Hepatocyte (in vitro differentiated cells): ENCODE measurements at regions not wholly inside any gene's neighbourhood (a gene's known extent, or its start where the extent isn't known, plus 50 kb on each side); places are given as distances from the start of the nearest gene placed in this dataset.

ENCODE experiments used
- DNase-seq: peaks from one replicate; pipeline ENCODE4 v3.0.0-alpha.2; 2016; ENCODE audit warnings: low spot score
- H2AFZ ChIP-seq: fragments of 200-600 bp; sonication (generic); 2 replicates; pipeline ENCODE4 v1.6.0; 2016; ENCODE audit warnings: antibody characterized with exemption, mild to moderate bottlenecking
- H3K27ac ChIP-seq: fragments of 200-600 bp; sonication (generic); 2 replicates; pipeline ENCODE4 v1.5.1; 2016; ENCODE audit warnings: mild to moderate bottlenecking
- H3K27me3 ChIP-seq: fragments of 200-600 bp; sonication (generic); 2 replicates; pipeline ENCODE4 v1.6.1; 2016
- H3K36me3 ChIP-seq: fragments of 200-600 bp; sonication (generic); replicated peaks from 2 replicates; pipeline ENCODE4 v1.5.1; 2016; ENCODE audit warnings: low read depth; ENCODE audit not compliant: insufficient read depth
- H3K4me1 ChIP-seq: fragments of 200-600 bp; sonication (generic); 2 replicates; pipeline ENCODE4 v1.5.1; 2016; ENCODE audit warnings: mild to moderate bottlenecking, moderate library complexity; ENCODE audit not compliant: insufficient read depth
- H3K4me2 ChIP-seq: fragments of 200-600 bp; sonication (generic); 2 replicates; pipeline ENCODE4 v1.6.0; 2016
- H3K4me3 ChIP-seq: fragments of 200-600 bp; sonication (generic); 2 replicates; pipeline ENCODE4 v1.5.1; 2016; ENCODE audit warnings: mild to moderate bottlenecking
- H3K79me2 ChIP-seq: fragments of 200-600 bp; sonication (generic); 2 replicates; pipeline ENCODE4 v1.6.0; 2017; ENCODE audit warnings: mild to moderate bottlenecking
- H3K9me2 ChIP-seq: fragments of 200-600 bp; sonication (generic); replicated peaks from 2 replicates; pipeline ENCODE4 v1.6.0; 2017; ENCODE audit warnings: mild to moderate bottlenecking; ENCODE audit not compliant: insufficient read depth
- H3K9me3 ChIP-seq: fragments of 200-600 bp; sonication (generic); 2 replicates; pipeline ENCODE4 v1.5.1; 2016; ENCODE audit warnings: low read depth, mild to moderate bottlenecking
- H4K20me1 ChIP-seq: fragments of 200-600 bp; sonication (generic); 2 replicates; pipeline ENCODE4 v1.6.0; 2016; ENCODE audit warnings: mild to moderate bottlenecking; ENCODE audit not compliant: insufficient read depth, poor library complexity, severe bottlenecking
- EZH2 ChIP-seq: fragments of 200-600 bp; sonication (generic); IDR thresholded peaks from 2 replicates; pipeline ENCODE4 v1.6.1; 2016; ENCODE audit warnings: antibody characterized with exemption, mild to moderate bottlenecking, borderline replicate concordance
- EZH2phosphoT487 ChIP-seq: fragments of 200-600 bp; sonication (generic); IDR thresholded peaks from one replicate; pipeline ENCODE4 v1.6.1; 2018; ENCODE audit warnings: antibody characterized with exemption, mild to moderate bottlenecking, low read depth, moderate library complexity; ENCODE audit not compliant: unreplicated experiment, severe bottlenecking
- WGBS: methylation state at CpG from one replicate; pipeline ENCODE4 v1.1.6; 2016; ENCODE audit warnings: low lambda C conversion rate; ENCODE audit errors: missing lambda C conversion rate; 5-methylcytosine and 5-hydroxymethylcytosine counted together
- TF ChIP-seq, protein P1 (sequence below): fragments of 200-600 bp; sonication (generic); IDR thresholded peaks from 2 replicates; pipeline ENCODE4 v1.5.1; 2016; ENCODE audit warnings: antibody characterized with exemption, mild to moderate bottlenecking; ENCODE audit not compliant: poor library complexity

DNA sequence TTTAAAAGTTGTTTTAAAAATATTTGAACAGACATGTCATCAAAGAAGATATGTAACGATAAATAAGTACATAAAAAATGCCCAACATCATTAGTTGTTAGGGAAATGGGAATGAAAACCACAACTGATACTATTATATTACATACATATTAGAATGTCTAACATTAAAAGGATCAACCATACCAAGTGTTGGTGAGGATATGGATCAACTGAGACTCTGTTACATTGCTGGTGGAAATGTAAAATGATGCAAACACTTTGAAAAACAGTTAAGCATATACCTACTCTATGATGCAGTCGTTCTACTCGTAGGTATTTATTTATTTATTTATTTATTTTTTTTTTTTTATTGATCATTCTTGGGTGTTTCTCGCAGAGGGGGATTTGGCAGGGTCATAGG lies 149.7 kb downstream of the BRMS1L start:
- no peaks in the 10 kb centered on the region for H3K36me3 ChIP-seq
- H3K9me3 ChIP-seq, result no peaks in the 10 kb centered on the region
- no peak overlapping the region for H2AFZ ChIP-seq
- TF ChIP-seq, protein P1, sequence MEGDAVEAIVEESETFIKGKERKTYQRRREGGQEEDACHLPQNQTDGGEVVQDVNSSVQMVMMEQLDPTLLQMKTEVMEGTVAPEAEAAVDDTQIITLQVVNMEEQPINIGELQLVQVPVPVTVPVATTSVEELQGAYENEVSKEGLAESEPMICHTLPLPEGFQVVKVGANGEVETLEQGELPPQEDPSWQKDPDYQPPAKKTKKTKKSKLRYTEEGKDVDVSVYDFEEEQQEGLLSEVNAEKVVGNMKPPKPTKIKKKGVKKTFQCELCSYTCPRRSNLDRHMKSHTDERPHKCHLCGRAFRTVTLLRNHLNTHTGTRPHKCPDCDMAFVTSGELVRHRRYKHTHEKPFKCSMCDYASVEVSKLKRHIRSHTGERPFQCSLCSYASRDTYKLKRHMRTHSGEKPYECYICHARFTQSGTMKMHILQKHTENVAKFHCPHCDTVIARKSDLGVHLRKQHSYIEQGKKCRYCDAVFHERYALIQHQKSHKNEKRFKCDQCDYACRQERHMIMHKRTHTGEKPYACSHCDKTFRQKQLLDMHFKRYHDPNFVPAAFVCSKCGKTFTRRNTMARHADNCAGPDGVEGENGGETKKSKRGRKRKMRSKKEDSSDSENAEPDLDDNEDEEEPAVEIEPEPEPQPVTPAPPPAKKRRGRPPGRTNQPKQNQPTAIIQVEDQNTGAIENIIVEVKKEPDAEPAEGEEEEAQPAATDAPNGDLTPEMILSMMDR, result no peak
- TF ChIP-seq EZH2phosphoT487 (no peak), EZH2 (no peak)
- DNase-seq, result no peak
- WGBS, result 94% methylated on average over 4 of the region's 4 CpGs
- no peaks in the 10 kb centered on the region for H3K9me2 ChIP-seq
- no peak overlapping the region for H3K27ac ChIP-seq
- H3K4me2 ChIP-seq, result no peak overlapping the region
- no peak overlapping the region for H3K4me3 ChIP-seq
- H4K20me1 ChIP-seq, result no peaks in the 10 kb centered on the region
- H3K27me3 ChIP-seq, result no peaks in the 10 kb centered on the region
- no peaks in the 10 kb centered on the region for H3K79me2 ChIP-seq
- H3K4me1 ChIP-seq, result no peaks in the 10 kb centered on the region

- DNase-seq, result no peak
- H3K4me3 ChIP-seq, result no peak overlapping the region
- no peak overlapping the region for H3K27ac ChIP-seq
- no peaks in the 10 kb centered on the region for H4K20me1 ChIP-seq
- no peak overlapping the region for H3K4me2 ChIP-seq
- 85% methylated on average over 1 of the region's 1 CpG for WGBS
- H3K27me3 ChIP-seq, result no peaks in the 10 kb centered on the region
- H3K4me1 ChIP-seq, result no peaks in the 10 kb centered on the region
- TF ChIP-seq EZH2 (no peak), EZH2phosphoT487 (no peak)
- TF ChIP-seq, protein P1, result no peak
- no peaks in the 10 kb centered on the region for H3K9me2 ChIP-seq
- no peaks in the 10 kb centered on the region for H3K79me2 ChIP-seq
- no peaks in the 10 kb centered on the region for H3K36me3 ChIP-seq
- H2AFZ ChIP-seq, result no peak overlapping the region
- no peaks in the 10 kb centered on the region for H3K9me3 ChIP-seq
Measured at GRCh38 chr14:35973770-35974169, 147.6 kb downstream of the BRMS1L start.

GRCh38 chr14:35971965-35972630 lies 146.0 kb downstream of the BRMS1L start:
- DNase-seq, result no peak
- Histone ChIP-seq H3K4me2 (no peak overlapping the region), H2AFZ (no peak overlapping the region), H3K27me3 (no peaks in the 10 kb centered on the region), H3K79me2 (no peaks in the 10 kb centered on the region), H3K9me3 (no peaks in the 10 kb centered on the region), H3K27ac (no peak overlapping the region), H3K4me3 (no peak overlapping the region), H4K20me1 (no peaks in the 10 kb centered on the region), H3K4me1 (no peaks in the 10 kb centered on the region), H3K36me3 (no peaks in the 10 kb centered on the region), H3K9me2 (no peaks in the 10 kb centered on the region)
- 85% methylated on average over 1 of the region's 1 CpG for WGBS
- no peak for TF ChIP-seq EZH2phosphoT487
- TF ChIP-seq, protein P1, result no peak
- no peak for TF ChIP-seq EZH2
